Hepatocyte (in vitro differentiated cells): ENCODE measurements at regions not wholly inside any gene's neighbourhood (a gene's known extent, or its start where the extent isn't known, plus 50 kb on each side); places are given as distances from the start of the nearest gene placed in this dataset.

Experiments
- CTCF ChIP-seq: fragments of 200-600 bp; sonication (generic); IDR thresholded peaks from 2 replicates; pipeline ENCODE4 v1.5.1; 2016; ENCODE audit warnings: antibody characterized with exemption, mild to moderate bottlenecking; ENCODE audit not compliant: poor library complexity
- EZH2phosphoT487 ChIP-seq: fragments of 200-600 bp; sonication (generic); IDR thresholded peaks from one replicate; pipeline ENCODE4 v1.6.1; 2018; ENCODE audit warnings: antibody characterized with exemption, mild to moderate bottlenecking, low read depth, moderate library complexity; ENCODE audit not compliant: unreplicated experiment, severe bottlenecking

- TF ChIP-seq CTCF (no peak), EZH2phosphoT487 (no peak)
Measured at GRCh38 chr1:91124290-91124985, 102.6 kb upstream of the ZNF644 start.
